Hepatic stellate cell (primary cell): ENCODE measurements at regions not wholly inside any gene's neighbourhood (a gene's known extent, or its start where the extent isn't known, plus 50 kb on each side); places are given as distances from the start of the nearest gene placed in this dataset.

Experiments
- DNase-seq: peaks from one replicate; pipeline ENCODE4 v3.0.0; 2011; ENCODE audit warnings: low spot score

- no peak for DNase-seq
These were observed 260.0 kb upstream of the HS6ST1 start for GRCh38 chr2:128578406-128579390.

GRCh38 chr2:128579825-128580224 is 261.2 kb upstream of the HS6ST1 start:
- DNase-seq = no peak

GRCh38 chr2:128580988-128581848 is 262.6 kb upstream of the HS6ST1 start:
- no peak for DNase-seq

- DNase-seq = no peak
These were observed 263.2 kb upstream of the HS6ST1 start for GRCh38 chr2:128581849-128582244.

- no peak for DNase-seq
These were observed 265.7 kb upstream of the HS6ST1 start for GRCh38 chr2:128584296-128584890.

GRCh38 chr2:128585706-128586105 is 267.0 kb upstream of the HS6ST1 start:
- DNase-seq = peak; percentile 37

GRCh38 chr2:128589681-128590080 is 271.0 kb upstream of the HS6ST1 start:
- DNase-seq = no peak

GRCh38 chr2:128590309-128591021 is 271.8 kb upstream of the HS6ST1 start:
- no peak for DNase-seq

GRCh38 chr2:128591022-128591860 is 272.6 kb upstream of the HS6ST1 start:
- DNase-seq = no peak

- no peak for DNase-seq
These were observed 273.5 kb upstream of the HS6ST1 start for GRCh38 chr2:128591861-128592822.

- DNase-seq = no peak
These were observed 274.8 kb upstream of the HS6ST1 start for GRCh38 chr2:128593518-128593878.

- DNase-seq = no peak
These were observed 275.4 kb upstream of the HS6ST1 start for GRCh38 chr2:128593879-128594650.

- DNase-seq = no peak
These were observed 275.9 kb upstream of the HS6ST1 start for GRCh38 chr2:128594651-128594910.

GRCh38 chr2:128594953-128595677 is 276.4 kb upstream of the HS6ST1 start:
- no peak for DNase-seq

GRCh38 chr2:128595763-128596395 is 277.2 kb upstream of the HS6ST1 start:
- DNase-seq = no peak

GRCh38 chr2:128596396-128597120 is 277.9 kb upstream of the HS6ST1 start:
- DNase-seq = no peak

- no peak for DNase-seq
These were observed 278.6 kb upstream of the HS6ST1 start for GRCh38 chr2:128597121-128597762.
